Activated CD8-positive, alpha-beta T cell treated with anti-CD3 and anti-CD28 coated beads, Interleukin-2, amount 10 ng/mL, durations not matched to agents 7 days and 5 days (primary cell): ENCODE measurements at regions not wholly inside any gene's neighbourhood (a gene's known extent, or its start where the extent isn't known, plus 50 kb on each side); places are given as distances from the start of the nearest gene placed in this dataset.

Experiments
- ATAC-seq: fragments of 150-1000 bp; cut with Tn5 transposase; one replicate; pipeline ENCODE4 v1.10.0; 2021; ENCODE audit warnings: moderate library complexity
- CTCF ChIA-PET: fragments of 350-600 bp; sonication (Branson Sonifier 250); formaldehyde crosslinking; loops from one replicate; lab custom pipeline; 2021; ENCODE audit warnings: antibody characterized with exemption; lab: Charles Lee
- POLR2A ChIA-PET: fragments of 350-600 bp; sonication (Branson Sonifier 250); formaldehyde crosslinking; loops from one replicate; lab custom pipeline; 2021; ENCODE audit warnings: antibody characterized with exemption; lab: Charles Lee
- DNase-seq: peaks from one replicate; pipeline ENCODE4 v3.0.0-alpha.2; 2020
- H3K27ac Mint-ChIP-seq: one replicate; pipeline ENCODE4 v1.8.0; 2021; ENCODE audit warnings: mild to moderate bottlenecking, mixed read lengths
- H3K27me3 Mint-ChIP-seq: one replicate; pipeline ENCODE4 v1.8.0; 2021; ENCODE audit warnings: low read depth, mixed read lengths
- H3K36me3 Mint-ChIP-seq: one replicate; pipeline ENCODE4 v1.8.0; 2021; ENCODE audit warnings: low read depth, mixed read lengths
- H3K4me1 Mint-ChIP-seq: one replicate; pipeline ENCODE4 v1.8.0; 2021; ENCODE audit warnings: low read depth, mixed read lengths
- H3K4me3 Mint-ChIP-seq: one replicate; pipeline ENCODE4 v1.8.0; 2021; ENCODE audit warnings: mild to moderate bottlenecking, mixed read lengths
- H3K9me3 Mint-ChIP-seq: one replicate; pipeline ENCODE4 v1.8.0; 2022; ENCODE audit warnings: mixed read lengths; ENCODE audit not compliant: insufficient read depth

DNA sequence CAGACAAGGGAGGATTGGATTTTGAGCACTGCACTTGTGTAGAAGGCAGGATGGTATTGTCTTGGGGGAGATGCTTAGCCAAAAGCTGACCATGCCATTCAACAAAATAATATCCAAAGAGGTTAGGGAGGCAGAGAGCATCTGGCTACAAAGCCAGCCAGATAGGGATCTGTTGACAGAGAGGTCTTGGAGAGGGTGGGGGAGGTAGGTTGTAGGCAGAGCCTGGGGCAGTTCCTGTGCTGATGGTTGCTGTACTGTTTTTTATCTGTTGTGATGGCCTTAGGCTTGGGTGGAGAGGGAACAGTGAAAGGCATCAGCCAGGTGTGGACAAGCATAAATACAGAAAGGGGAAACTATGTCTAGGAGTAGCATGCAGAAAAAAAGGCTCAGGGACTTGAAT, 100.9 kb downstream of the AQP4 start:
- H3K27ac Mint-ChIP-seq: no peak overlapping the region
- H3K4me1 Mint-ChIP-seq: no peaks in the 10 kb centered on the region
- ATAC-seq (no peak), DNase-seq (no peak)
- H3K4me3 Mint-ChIP-seq: no peak overlapping the region
- POLR2A ChIA-PET: no interaction called here
- no peaks in the 10 kb centered on the region for H3K9me3 Mint-ChIP-seq
- H3K27me3 Mint-ChIP-seq: no peaks in the 10 kb centered on the region
- CTCF ChIA-PET: no interaction called here
- H3K36me3 Mint-ChIP-seq: no peaks in the 10 kb centered on the region

GRCh38 chr18:26764177-26764576, 101.3 kb downstream of the AQP4 start:
- DNase-seq (no peak), ATAC-seq (no peak)
- no peaks in the 10 kb centered on the region for H3K36me3 Mint-ChIP-seq
- no peaks in the 10 kb centered on the region for H3K4me1 Mint-ChIP-seq
- CTCF ChIA-PET: no interaction called here
- H3K27me3 Mint-ChIP-seq: no peaks in the 10 kb centered on the region
- no peak overlapping the region for H3K4me3 Mint-ChIP-seq
- no peak overlapping the region for H3K27ac Mint-ChIP-seq
- POLR2A ChIA-PET: no interaction called here
- no peaks in the 10 kb centered on the region for H3K9me3 Mint-ChIP-seq

DNA sequence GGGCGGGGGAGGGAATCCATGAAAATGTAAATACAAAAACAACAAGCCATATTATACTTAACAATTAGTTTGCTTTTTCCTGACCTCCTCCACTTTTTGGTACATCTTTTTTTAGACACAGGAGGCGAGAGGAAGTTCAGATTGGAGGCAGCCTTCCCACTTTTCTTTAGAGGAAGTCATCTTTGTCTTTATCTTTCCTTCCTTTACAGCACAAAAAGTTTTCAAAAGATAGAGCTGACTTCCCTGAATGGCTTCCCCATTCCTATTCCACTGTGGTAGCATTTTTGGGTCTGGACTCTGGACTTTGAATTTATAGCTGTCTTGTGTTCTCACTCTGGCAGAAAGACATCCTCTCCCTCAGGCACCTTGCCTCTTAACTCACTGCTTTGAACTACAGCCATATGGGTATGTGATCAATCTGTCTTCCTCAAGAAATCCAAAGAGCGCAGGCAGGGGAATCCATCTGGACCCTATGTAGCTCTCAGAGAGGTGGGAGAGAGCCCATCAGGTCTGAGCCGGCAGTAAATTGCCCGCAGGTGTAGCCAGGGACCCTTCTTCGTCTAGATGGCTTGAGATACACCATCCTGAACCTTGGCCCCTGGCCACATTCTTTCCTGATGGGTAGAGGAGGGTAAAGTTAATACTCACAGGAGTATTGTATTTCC, 101.9 kb downstream of the AQP4 start:
- ATAC-seq (no peak), DNase-seq (no peak)
- POLR2A ChIA-PET: no interaction called here
- no peaks in the 10 kb centered on the region for H3K27me3 Mint-ChIP-seq
- no peak overlapping the region for H3K4me3 Mint-ChIP-seq
- H3K4me1 Mint-ChIP-seq: no peaks in the 10 kb centered on the region
- no peaks in the 10 kb centered on the region for H3K36me3 Mint-ChIP-seq
- CTCF ChIA-PET: no interaction called here
- H3K9me3 Mint-ChIP-seq: no peaks in the 10 kb centered on the region
- H3K27ac Mint-ChIP-seq: no peak overlapping the region

- ATAC-seq (no peak), DNase-seq (no peak)
- CTCF ChIA-PET: no interaction called here
- POLR2A ChIA-PET: no interaction called here
- no peaks in the 10 kb centered on the region for H3K36me3 Mint-ChIP-seq
- no peak overlapping the region for H3K27ac Mint-ChIP-seq
- peaks cover 2% of the 10 kb centered on the region for H3K27me3 Mint-ChIP-seq
- no peaks in the 10 kb centered on the region for H3K9me3 Mint-ChIP-seq
- H3K4me1 Mint-ChIP-seq: no peaks in the 10 kb centered on the region
- no peak overlapping the region for H3K4me3 Mint-ChIP-seq
Observed at GRCh38 chr18:26757263-26758019, 108.1 kb downstream of the AQP4 start.

DNA sequence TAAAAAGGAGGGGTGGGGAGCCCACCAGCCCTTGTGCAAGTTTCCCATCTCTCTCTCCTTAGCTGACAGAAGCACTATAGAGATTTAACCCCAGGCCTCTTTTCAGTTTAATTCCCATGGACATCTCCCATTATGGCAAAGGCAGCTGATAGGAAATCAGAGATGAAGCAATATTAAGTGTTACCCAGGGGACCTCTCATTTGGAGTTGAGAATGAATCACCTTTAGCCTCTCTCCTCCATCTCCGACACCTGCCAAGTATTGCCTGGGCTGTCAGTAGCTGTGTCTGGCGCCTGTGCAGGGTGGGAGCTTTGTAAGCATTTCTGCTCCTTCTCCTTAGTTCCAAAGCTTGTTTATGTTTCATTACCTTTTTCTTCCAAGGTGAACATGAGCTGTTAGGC, 109.0 kb downstream of the AQP4 start:
- H3K36me3 Mint-ChIP-seq: no peaks in the 10 kb centered on the region

DNA sequence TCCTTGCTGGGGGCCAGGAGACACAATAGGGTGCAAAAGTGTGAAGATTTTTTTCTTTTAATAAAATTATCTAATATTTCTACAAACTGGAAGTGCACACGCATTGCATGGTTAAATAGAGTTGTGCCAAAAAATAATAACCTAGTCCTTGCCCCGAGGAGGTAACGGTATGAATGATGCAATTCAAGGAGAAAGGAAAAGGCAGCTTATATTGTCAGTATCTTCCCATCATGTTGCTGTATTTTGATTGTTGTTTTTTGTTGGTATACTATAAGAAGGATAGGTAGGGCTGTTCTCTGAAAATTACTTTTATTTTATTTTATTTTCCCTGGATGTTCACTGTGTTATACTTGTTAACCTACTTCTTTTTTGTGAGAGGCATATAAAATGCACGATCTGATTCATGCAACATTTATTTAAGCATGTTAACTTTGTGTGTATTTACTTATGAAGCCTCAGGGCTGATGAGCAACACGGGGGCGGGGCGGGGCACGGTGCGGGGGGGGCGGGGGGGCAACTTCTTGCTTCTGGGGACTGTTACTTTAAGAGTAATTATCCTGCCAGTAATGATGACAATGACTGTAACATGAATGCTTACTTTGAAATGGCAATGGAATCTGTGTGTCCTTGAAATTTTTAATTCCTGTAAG, 118.6 kb downstream of the AQP4 start:
- POLR2A ChIA-PET: no interaction called here

More for the DNA sequence above, 109.0 kb downstream of the AQP4 start:
- POLR2A ChIA-PET: no interaction called here
- CTCF ChIA-PET: no interaction called here
- DNase-seq (no peak), ATAC-seq (no peak)
- H3K4me3 Mint-ChIP-seq: no peak overlapping the region
- H3K27ac Mint-ChIP-seq: no peak overlapping the region
- no peaks in the 10 kb centered on the region for H3K9me3 Mint-ChIP-seq
- peaks cover 2% of the 10 kb centered on the region for H3K27me3 Mint-ChIP-seq
- no peaks in the 10 kb centered on the region for H3K4me1 Mint-ChIP-seq

DNA sequence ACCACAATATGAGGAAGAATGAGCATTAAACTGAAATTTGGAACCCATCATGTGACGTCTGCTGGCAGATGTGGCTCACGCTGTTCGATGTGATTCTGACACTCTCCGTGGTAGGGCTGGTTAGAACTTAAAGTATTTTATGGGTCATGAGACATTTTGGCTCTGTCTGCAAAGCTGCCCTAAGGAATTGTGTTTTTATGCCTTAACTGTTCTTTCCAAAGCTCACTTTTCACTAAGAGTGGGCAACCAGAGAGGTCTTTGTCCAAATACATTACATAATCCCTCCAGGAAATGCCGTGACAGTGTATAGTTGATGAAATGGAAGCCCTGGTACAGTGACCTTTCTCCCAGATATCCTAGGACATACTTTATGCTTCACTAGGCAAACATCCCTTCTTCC, 119.1 kb downstream of the AQP4 start:
- ChIA-PET POLR2A (no interaction called here), CTCF (no interaction called here)
- H3K27ac Mint-ChIP-seq: no peak overlapping the region
- H3K4me1 Mint-ChIP-seq: no peaks in the 10 kb centered on the region
- ATAC-seq: no peak
- H3K4me3 Mint-ChIP-seq: no peak overlapping the region
- H3K36me3 Mint-ChIP-seq: no peaks in the 10 kb centered on the region
- no peaks in the 10 kb centered on the region for H3K27me3 Mint-ChIP-seq
- H3K9me3 Mint-ChIP-seq: no peaks in the 10 kb centered on the region
- DNase-seq: no peak

More for the DNA sequence above, 118.6 kb downstream of the AQP4 start:
- DNase-seq (no peak), ATAC-seq (no peak)
- Mint-ChIP-seq H3K27me3 (no peaks in the 10 kb centered on the region), H3K4me3 (no peak overlapping the region), H3K4me1 (no peaks in the 10 kb centered on the region), H3K36me3 (no peaks in the 10 kb centered on the region), H3K27ac (no peak overlapping the region), H3K9me3 (no peaks in the 10 kb centered on the region)
- CTCF ChIA-PET: no interaction called here

DNA sequence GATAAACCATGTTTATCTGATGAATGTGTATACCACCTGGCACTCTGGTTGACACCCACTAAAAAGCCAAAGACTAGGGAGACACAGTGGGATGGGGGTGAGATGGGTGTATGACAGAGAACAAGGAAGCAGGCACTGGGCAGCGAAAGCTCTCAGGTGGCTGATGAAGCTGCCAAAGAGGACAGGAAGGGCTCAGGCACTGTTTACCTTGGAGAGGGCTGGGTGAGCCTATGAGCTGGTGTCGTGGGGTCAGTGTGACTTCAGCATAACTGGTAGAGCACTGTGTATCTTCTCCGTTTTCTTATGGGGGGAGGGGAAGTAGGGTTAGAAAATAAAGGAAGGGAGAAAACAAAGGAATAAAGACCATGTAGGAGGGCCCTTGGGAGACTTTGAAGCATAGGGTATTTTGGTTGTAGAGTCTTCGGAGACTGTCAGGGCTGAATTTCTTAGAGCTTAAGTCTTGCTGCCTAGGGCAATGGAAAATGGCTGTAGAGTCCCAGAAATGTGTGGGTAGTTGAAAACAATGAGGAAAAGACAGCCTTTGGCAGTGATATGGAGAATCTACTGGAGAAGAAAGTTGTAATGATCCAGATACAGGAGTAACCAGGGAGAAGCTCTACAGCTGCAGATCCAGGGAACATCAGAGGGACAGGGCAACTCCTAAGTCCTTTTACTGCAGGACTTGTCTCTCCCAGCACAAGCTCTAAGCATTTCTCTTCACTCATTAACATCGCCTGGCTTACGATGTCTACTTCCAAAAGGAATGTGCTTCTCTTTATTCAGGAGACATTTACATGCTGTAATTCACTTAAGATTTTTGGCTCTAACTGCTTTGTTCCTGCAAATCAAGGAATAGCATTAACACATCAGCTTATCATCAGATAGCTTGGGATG, 120.0 kb downstream of the AQP4 start:
- no peak overlapping the region for H3K4me3 Mint-ChIP-seq
- no peaks in the 10 kb centered on the region for H3K27me3 Mint-ChIP-seq
- no peaks in the 10 kb centered on the region for H3K4me1 Mint-ChIP-seq
- H3K36me3 Mint-ChIP-seq: no peaks in the 10 kb centered on the region
- POLR2A ChIA-PET: no interaction called here
- H3K27ac Mint-ChIP-seq: no peak overlapping the region
- no peaks in the 10 kb centered on the region for H3K9me3 Mint-ChIP-seq
- ATAC-seq: no peak
- no peak for DNase-seq
- CTCF ChIA-PET: no interaction called here

DNA sequence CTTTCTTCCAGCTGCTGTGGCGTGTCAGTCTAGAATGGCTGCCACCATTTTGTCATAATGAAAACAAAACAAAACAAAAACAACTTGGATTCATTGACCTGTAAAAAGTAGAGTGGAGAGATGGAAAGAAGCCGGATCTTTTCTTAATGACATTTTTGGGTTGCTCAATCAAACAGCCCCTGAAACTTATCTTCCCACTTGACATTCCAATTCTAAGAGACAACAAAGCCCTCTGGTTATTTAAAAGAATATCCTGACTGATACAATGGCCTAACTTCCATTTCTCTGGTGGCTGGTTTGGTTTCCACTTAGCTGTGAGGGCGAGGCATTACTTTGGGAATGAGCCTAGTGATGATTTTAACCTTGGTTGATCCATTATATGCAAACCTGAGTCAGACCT, 123.7 kb downstream of the AQP4 start:
- Mint-ChIP-seq H3K9me3 (no peaks in the 10 kb centered on the region), H3K36me3 (no peaks in the 10 kb centered on the region), H3K27me3 (no peaks in the 10 kb centered on the region), H3K4me1 (no peaks in the 10 kb centered on the region), H3K27ac (no peak overlapping the region), H3K4me3 (no peak overlapping the region)
- DNase-seq (no peak), ATAC-seq (no peak)
- CTCF ChIA-PET: no interaction called here
- POLR2A ChIA-PET: no interaction called here

GRCh38 chr18:26741048-26741447, 124.5 kb downstream of the AQP4 start:
- Mint-ChIP-seq H3K4me1 (no peaks in the 10 kb centered on the region), H3K4me3 (no peak overlapping the region), H3K9me3 (no peaks in the 10 kb centered on the region), H3K27me3 (no peaks in the 10 kb centered on the region), H3K36me3 (no peaks in the 10 kb centered on the region), H3K27ac (no peak overlapping the region)
- no peak for ATAC-seq
- POLR2A ChIA-PET: no interaction called here
- DNase-seq: no peak
- CTCF ChIA-PET: no interaction called here

DNA sequence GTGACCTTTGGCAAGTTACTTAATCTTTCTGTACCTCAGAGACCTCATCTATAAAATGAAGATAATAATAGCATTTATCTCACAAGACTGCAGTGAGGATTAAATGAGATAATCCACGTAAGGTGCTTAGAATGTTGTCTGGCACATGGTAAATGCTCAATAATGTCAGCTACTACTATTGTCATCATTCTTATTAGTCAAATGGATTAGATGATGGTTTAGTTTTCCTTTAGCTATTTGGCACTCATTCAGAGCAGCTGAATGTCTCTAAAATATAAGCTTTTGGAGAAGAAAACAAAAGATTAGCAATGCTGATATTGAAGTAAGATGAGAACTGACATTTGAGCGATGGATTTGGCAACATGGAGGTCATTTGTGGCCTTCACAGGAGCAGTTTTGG, 125.1 kb downstream of the AQP4 start:
- no peak overlapping the region for H3K4me3 Mint-ChIP-seq
- H3K27me3 Mint-ChIP-seq: no peaks in the 10 kb centered on the region
- H3K36me3 Mint-ChIP-seq: no peaks in the 10 kb centered on the region
- H3K4me1 Mint-ChIP-seq: no peaks in the 10 kb centered on the region
- no peaks in the 10 kb centered on the region for H3K9me3 Mint-ChIP-seq
- no peak overlapping the region for H3K27ac Mint-ChIP-seq
- CTCF ChIA-PET: no interaction called here
- POLR2A ChIA-PET: no interaction called here
- ATAC-seq (no peak), DNase-seq (no peak)

DNA sequence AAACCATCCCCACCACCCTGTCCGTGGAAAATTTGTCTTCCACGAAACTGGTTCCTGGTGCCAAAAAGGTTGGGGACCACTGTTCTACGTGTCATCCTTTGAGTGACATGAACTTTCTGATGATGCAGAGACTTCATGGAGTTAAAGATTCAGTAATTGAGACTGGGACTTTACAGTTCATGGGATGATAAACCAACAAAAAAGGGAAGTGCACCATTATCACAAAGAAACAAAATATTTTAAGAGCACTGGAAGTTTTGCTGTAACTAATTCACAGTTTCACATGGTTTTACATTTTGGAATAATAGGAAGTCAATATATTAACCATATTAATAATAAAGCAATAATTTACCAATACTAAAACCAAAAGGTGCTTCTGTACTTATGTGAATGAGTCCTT, 126.8 kb downstream of the AQP4 start:
- DNase-seq (no peak), ATAC-seq (no peak)
- Mint-ChIP-seq H3K4me1 (no peaks in the 10 kb centered on the region), H3K36me3 (no peaks in the 10 kb centered on the region), H3K27me3 (no peaks in the 10 kb centered on the region), H3K9me3 (no peaks in the 10 kb centered on the region), H3K4me3 (no peak overlapping the region), H3K27ac (no peak overlapping the region)
- POLR2A ChIA-PET: no interaction called here
- CTCF ChIA-PET: no interaction called here
